Common myeloid progenitor, CD34-positive (primary cell): ENCODE measurements at regions not wholly inside any gene's neighbourhood (a gene's known extent, or its start where the extent isn't known, plus 50 kb on each side); places are given as distances from the start of the nearest gene placed in this dataset.
"Not testable (repeated sequence)": the region's sequence is repeated elsewhere in the genome, so short reads cannot be mapped to it uniquely, and the experiment has no call there.

Experiments used
- CTCF ChIA-PET: fragments of 350-600 bp; sonication (Branson Sonifier 250); formaldehyde crosslinking; loops from one replicate; lab custom pipeline; 2021; ENCODE audit warnings: antibody characterized with exemption; lab: Charles Lee
- POLR2A ChIA-PET: fragments of 350-600 bp; sonication (Branson Sonifier 250); formaldehyde crosslinking; loops from one replicate; lab custom pipeline; 2021; ENCODE audit warnings: antibody characterized with exemption; lab: Charles Lee
- DNase-seq, 3 donors: peaks; one replicate each; pipeline versions ENCODE4 v3.0.0 to v3.0.0-alpha.2; 2013
- H3K27ac ChIP-seq, 2 experiments: 1 replicate in 1 of 2; 2 replicates in 1 of 2; pipeline ENCODE4 v1.7.0; 2013; ENCODE audit warnings: inconsistent platforms in 2 of 2, low read length in 2 of 2, mild to moderate bottlenecking in 2 of 2, low read depth in 1 of 2, moderate library complexity in 1 of 2; ENCODE audit not compliant: severe bottlenecking in 2 of 2, insufficient read depth in 1 of 2, poor library complexity in 1 of 2
- H3K27me3 ChIP-seq, 5 experiments: replicated peaks in 2 of 5; 1 replicate in 3 of 5; 2 replicates in 2 of 5; pipeline versions ENCODE4 v1.6.1 to v1.7.0; 2013; ENCODE audit warnings: low read length in 4 of 5, mild to moderate bottlenecking in 2 of 5, moderate library complexity in 2 of 5, inconsistent platforms in 1 of 5; ENCODE audit not compliant: insufficient read depth in 5 of 5, control insufficient read depth in 4 of 5
- H3K36me3 ChIP-seq, 4 experiments: 1 replicate in 2 of 4; 2 replicates in 2 of 4; pipeline versions ENCODE4 v1.6.1 to v1.7.0; 2013; ENCODE audit warnings: low read length in 3 of 4, control low read depth in 1 of 4, mild to moderate bottlenecking in 1 of 4; ENCODE audit not compliant: control insufficient read depth in 4 of 4, insufficient read depth in 4 of 4
- H3K4me1 ChIP-seq, 4 experiments: 1 replicate in 3 of 4; 2 replicates in 1 of 4; pipeline versions ENCODE4 v1.6.1 to v1.7.1; 2013; ENCODE audit warnings: low read length in 3 of 4, mild to moderate bottlenecking in 3 of 4, control low read depth in 1 of 4, inconsistent platforms in 1 of 4, moderate library complexity in 1 of 4; ENCODE audit not compliant: control insufficient read depth in 4 of 4, insufficient read depth in 4 of 4; ENCODE audit errors: control extremely low read depth in 1 of 4
- H3K4me3 ChIP-seq, 7 experiments: 1 replicate in 4 of 7; 2 replicates in 3 of 7; pipeline versions ENCODE4 v1.5.1 to v1.7.0; 2013; ENCODE audit warnings: mild to moderate bottlenecking in 7 of 7, low read length in 6 of 7, moderate library complexity in 6 of 7, inconsistent platforms in 2 of 7, low read depth in 2 of 7, control low read depth in 1 of 7; ENCODE audit not compliant: insufficient read depth in 4 of 7, control insufficient read depth in 1 of 7; ENCODE audit errors: extremely low read depth in 1 of 7
- H3K9me3 ChIP-seq, 5 experiments: 1 replicate in 4 of 5; 2 replicates in 1 of 5; pipeline versions ENCODE4 v1.6.1 to v1.7.1; 2013; ENCODE audit warnings: low read length in 4 of 5, mild to moderate bottlenecking in 2 of 5, inconsistent platforms in 1 of 5, low read depth in 1 of 5, moderate library complexity in 1 of 5; ENCODE audit not compliant: control insufficient read depth in 4 of 5, insufficient read depth in 2 of 5; ENCODE audit errors: control extremely low read depth in 1 of 5
- WGBS: methylation state at CpG from one replicate; pipeline ENCODE4 v1.1.5; 2013; ENCODE audit not compliant: insufficient coverage; 5-methylcytosine and 5-hydroxymethylcytosine counted together

DNA sequence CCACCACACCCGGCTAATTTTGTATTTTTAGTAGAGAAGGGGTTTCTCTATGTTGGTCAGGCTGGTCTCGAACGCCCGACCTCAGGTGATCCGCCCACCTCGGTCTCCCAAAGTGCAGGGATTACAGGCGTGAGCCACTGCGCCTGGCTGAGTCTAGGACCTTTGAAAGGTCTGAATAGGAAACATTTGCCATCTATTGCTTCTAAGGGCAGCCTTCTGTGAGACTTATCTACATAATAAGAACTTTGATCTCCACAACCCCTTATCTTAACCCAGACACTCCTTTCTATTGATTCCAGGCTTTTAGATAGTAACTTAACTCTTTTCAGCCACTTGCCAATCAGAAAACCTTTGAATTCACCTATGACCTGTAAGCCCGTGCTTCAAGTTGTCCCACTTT, 112.0 kb upstream of the NPY start:
- DNase-seq, H3K27ac ChIP-seq, H3K27me3 ChIP-seq, H3K9me3 ChIP-seq, CTCF ChIA-PET, POLR2A ChIA-PET, H3K36me3 ChIP-seq, H3K4me1 ChIP-seq, H3K4me3 ChIP-seq: not testable (repeated sequence)
- 100% methylated on average over 5 of the region's 9 CpGs for WGBS

DNA sequence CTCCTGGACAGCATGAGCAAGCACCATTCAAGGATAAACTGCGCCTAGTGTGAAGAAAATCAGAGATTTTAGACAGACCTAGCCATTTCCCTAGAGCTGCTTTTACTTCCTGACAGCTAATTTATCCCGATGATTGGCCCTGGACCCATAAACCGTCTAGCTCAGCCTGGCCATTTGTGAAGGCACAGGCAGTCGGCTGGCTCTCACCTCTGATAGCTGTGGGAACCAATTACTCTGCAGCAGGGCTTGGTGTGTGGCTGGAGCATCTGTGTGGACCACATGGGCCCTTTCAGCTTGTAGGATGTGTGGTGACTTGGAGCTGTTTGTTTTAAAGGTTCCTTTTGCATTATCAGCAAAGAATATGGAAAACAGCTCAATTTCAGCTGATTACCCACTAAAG, 111.1 kb upstream of the NPY start:
- no peaks in the 10 kb centered on the region for H3K36me3 ChIP-seq
- DNase-seq, result no peak
- no peak overlapping the region for H3K4me3 ChIP-seq
- H3K27ac ChIP-seq, result no peak overlapping the region
- CTCF ChIA-PET, result no interaction called here
- no peaks in the 10 kb centered on the region for H3K4me1 ChIP-seq
- no peaks in the 10 kb centered on the region for H3K27me3 ChIP-seq
- no peaks in the 10 kb centered on the region for H3K9me3 ChIP-seq
- POLR2A ChIA-PET, result no interaction called here
- 82% methylated on average over 4 of the region's 4 CpGs for WGBS

DNA sequence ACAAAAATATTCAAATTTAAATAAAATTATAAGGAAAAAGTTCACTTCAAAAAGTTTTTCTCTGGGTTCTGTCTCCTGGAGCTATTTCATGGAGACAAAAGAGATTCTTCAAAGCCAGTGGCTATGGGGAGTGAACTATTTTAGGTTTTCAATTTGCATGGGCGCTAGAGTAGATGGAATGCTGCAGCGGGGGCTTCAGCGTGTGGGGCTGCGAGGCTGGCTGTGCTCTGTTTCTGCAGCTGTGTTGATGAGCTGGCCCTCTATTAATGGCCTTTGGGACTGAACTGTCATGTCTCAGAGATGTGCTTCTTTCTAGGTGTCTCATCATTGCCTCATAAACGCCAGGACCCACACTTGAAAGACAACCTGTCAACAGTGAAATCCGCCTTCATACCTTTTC, 108.4 kb upstream of the NPY start:
- Histone ChIP-seq H3K9me3 (no peaks in the 10 kb centered on the region), H3K27ac (no peak overlapping the region), H3K27me3 (no peaks in the 10 kb centered on the region), H3K36me3 (no peaks in the 10 kb centered on the region), H3K4me3 (no peak overlapping the region), H3K4me1 (no peaks in the 10 kb centered on the region)
- WGBS, result 90% methylated on average over 6 of the region's 6 CpGs
- ChIA-PET CTCF (no interaction called here), POLR2A (no interaction called here)
- DNase-seq, result no peak

DNA sequence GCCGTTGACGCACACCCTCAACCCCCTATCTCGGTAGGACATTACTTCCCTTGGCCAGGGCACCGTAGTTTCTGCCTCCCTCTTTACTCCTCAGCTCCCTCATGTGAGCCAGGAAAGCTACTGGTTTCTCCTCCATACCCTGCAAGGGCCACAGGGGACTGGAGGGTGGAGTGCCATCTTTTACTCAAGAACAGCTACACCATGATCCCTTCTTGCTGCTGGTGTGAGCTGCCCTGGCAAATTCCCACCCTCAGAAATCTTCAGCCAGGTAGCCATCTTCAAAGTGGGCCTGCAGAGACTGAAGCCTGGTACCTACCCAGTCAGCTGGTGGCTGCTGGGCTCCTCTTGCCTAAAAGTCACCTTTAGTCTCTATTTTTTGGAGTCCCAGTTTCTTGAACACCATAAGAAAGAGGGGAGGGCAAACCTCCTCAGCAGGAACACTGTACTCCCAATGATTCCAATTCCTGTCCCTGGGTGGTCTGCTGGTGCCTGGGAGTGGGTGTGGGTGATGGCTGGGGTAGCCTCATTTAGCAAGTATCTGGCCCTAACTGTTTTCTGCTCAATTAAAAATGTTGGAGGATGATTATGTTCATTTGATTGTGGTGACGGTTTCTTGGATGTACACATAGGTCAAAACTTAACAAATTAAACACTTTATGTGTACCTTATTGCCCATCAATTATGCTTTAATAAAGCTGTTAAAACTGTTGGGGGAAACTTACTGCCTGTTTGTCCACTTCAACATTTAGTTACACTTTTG, 105.0 kb upstream of the NPY start:
- Histone ChIP-seq H3K9me3 (peaks cover 0 to under 1% (median 0%) of the 10 kb centered on the region in 5 experiments), H3K27me3 (no peaks in the 10 kb centered on the region), H3K27ac (no peak overlapping the region), H3K4me1 (no peaks in the 10 kb centered on the region), H3K36me3 (no peaks in the 10 kb centered on the region), H3K4me3 (no peak overlapping the region)
- ChIA-PET POLR2A (no interaction called here), CTCF (no interaction called here)
- 92% methylated on average over 4 of the region's 5 CpGs for WGBS
- no peak for DNase-seq

DNA sequence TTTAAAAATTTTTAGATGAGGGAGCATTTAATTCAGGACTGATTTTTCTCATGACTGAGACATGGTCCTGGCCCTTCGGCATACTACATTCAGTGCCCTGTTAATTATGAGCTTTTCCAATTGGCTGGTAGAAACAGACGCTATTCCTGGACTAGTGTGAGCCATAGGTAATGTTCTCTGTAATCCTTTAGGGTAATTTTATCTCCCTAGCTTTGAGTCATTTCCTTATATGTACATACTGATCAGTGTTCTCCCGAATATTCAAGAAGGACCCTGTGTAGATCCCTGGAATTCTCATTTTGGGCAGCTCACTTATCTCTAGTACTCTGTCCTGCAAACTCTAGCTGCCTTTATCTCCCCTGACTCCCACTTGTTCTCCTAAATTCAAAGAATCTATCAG, 92.6 kb upstream of the NPY start:
- 90% methylated on average over 3 of the region's 3 CpGs for WGBS
- Histone ChIP-seq H3K9me3 (peaks cover 0 to 9% (median 2%) of the 10 kb centered on the region in 5 experiments), H3K4me3 (no peak overlapping the region), H3K27me3 (no peaks in the 10 kb centered on the region), H3K27ac (no peak overlapping the region), H3K4me1 (no peaks in the 10 kb centered on the region), H3K36me3 (no peaks in the 10 kb centered on the region)
- CTCF ChIA-PET, result no interaction called here
- DNase-seq, result no peak
- POLR2A ChIA-PET, result interaction anchor here (0.6 kb wide), 1 partner anchor 9 kb away, joined by 3 read pairs; no protein-coding TSS in a partner anchor

DNA sequence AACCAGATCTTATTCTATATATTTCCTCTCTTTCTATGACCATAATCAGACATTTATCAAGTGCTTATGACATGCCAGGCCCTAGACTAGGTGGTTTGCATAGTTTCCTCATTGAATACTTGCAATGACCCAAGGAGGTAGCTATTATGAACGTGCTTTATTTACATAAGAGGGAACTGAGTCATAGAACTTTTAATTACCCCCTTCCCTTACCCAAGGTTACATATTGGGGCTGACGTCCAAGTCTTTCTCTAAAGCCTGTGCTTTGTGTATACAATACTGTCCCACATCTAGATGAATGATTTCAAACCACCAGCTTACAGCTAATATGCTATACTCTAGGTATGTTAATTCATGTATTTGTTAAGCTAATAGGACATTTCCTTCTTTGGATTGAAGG, 91.9 kb upstream of the NPY start:
- H3K4me3 ChIP-seq, result no peak overlapping the region
- no peaks in the 10 kb centered on the region for H3K36me3 ChIP-seq
- H3K27me3 ChIP-seq, result no peaks in the 10 kb centered on the region
- 80% methylated on average over 1 of the region's 2 CpGs for WGBS
- POLR2A ChIA-PET, result interaction anchor here (0.6 kb wide), 1 partner anchor 9 kb away, joined by 3 read pairs; no protein-coding TSS in a partner anchor
- H3K27ac ChIP-seq, result no peak overlapping the region
- peaks cover 0 to 7% (median 2%) of the 10 kb centered on the region in 5 experiments for H3K9me3 ChIP-seq
- CTCF ChIA-PET, result no interaction called here
- H3K4me1 ChIP-seq, result no peaks in the 10 kb centered on the region
- no peak for DNase-seq

DNA sequence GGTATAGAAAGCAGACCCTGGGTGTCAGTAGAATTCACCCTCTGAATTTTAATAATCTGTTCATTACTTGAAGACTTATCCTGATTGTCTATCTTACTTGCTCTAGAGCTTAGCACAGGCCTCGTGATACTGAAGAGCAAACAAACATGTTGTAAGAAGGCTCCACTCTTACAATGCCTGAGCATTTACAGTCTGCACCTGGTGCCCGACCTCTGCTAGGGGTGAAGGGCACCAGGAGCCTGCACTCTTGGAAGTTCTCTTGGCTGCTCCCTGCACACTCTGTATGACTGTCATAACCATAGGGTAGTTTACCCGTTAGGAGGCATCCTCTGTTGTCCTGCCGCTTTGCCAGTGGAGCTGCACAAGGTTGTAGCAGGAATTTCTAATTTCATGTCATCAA, 91.3 kb upstream of the NPY start:
- Histone ChIP-seq H3K27me3 (no peaks in the 10 kb centered on the region), H3K4me3 (no peak overlapping the region), H3K27ac (no peak overlapping the region), H3K36me3 (no peaks in the 10 kb centered on the region), H3K4me1 (no peaks in the 10 kb centered on the region), H3K9me3 (peaks cover 0 to 3% (median 0%) of the 10 kb centered on the region in 5 experiments)
- no peak for DNase-seq
- CTCF ChIA-PET, result no interaction called here
- 81% methylated on average over 2 of the region's 4 CpGs for WGBS
- POLR2A ChIA-PET, result no interaction called here
